ENCODE measurements at regions not wholly inside any gene's neighbourhood (a gene's known extent, or its start where the extent isn't known, plus 50 kb on each side); places are given as distances from the start of the nearest gene placed in this dataset.
A peak's percentile ranks its signal among the peaks of the same experiment; 100 is the strongest.

DNA sequence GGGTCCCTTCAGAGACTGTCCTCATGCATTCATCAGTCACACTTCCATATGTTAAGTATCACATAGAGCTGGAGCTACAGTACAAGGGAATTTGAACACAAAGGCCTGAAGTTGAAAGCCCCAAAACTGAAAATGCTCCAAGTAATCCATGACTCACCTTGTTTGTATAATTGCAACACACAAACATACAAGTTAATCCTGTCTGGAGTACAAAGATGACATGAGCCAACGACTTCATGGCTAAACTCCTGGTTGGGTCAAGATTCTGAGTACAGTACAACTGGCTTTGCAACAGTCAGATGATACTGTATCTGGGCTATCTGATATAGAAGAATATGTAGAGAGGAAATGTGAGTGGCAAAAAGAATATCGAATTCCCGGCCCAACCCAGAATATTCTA is 73.1 kb upstream of the AASS start (continued):
- TF ChIP-seq, protein P1, sequence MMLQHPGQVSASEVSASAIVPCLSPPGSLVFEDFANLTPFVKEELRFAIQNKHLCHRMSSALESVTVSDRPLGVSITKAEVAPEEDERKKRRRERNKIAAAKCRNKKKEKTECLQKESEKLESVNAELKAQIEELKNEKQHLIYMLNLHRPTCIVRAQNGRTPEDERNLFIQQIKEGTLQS (CRISPR knock-in tag; IDR thresholded peaks at IDR 0.05) = 0 out of 2 replicates have a peak, but pooled peaks have one; percentile 49
- TF ChIP-seq HNRNPLL (IDR thresholded peaks at IDR 0.05; ENCODE audit: low read depth, low read length, poor library complexity, severe bottlenecking) (no peak), REPIN1 (CRISPR knock-in tag; IDR thresholded peaks at IDR 0.05; ENCODE audit: borderline replicate concordance, low read depth) (no peak), ZNF264 (CRISPR knock-in tag; IDR thresholded peaks at IDR 0.05) (no peak), RCOR2 (CRISPR knock-in tag; IDR thresholded peaks at IDR 0.05) (no peak), ZNF383 (CRISPR knock-in tag; IDR thresholded peaks at IDR 0.05; ENCODE audit: borderline replicate concordance) (no peak), SNRNP70 (IDR thresholded peaks at IDR 0.05; ENCODE audit: low read depth, low read length) (no peak), HES4 (CRISPR knock-in tag; IDR thresholded peaks at IDR 0.05; ENCODE audit: borderline replicate concordance) (no peak), ZNF678 (CRISPR knock-in tag; IDR thresholded peaks at IDR 0.05) (no peak)

DNA sequence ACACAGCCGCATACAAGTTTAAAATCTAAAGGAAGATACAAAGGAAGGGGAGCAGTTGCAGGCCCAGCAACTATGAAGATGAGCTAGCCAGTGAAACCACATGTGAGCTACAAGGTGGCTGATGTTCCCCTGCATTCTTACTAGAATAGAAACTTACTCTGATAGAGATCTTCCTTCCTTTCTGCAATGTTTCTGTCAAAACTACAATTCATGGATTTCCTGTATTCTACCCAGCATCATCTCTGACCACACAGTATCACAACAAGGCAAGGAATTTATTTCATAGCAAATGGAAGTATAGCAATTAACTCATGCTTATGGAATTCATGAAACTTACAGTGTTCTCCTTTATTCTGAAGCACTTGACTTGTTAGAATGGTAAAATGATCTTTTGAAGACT is 68.7 kb upstream of the AASS start:
- CTCF ChIA-PET (ENCODE audit: low intra/inter-chr PET ratio, low total read pairs) = no interaction called here
- Histone ChIP-seq H3K9ac (ENCODE audit: insufficient read depth, low read depth, low read length) (no peak overlapping the region), H2AFZ (ENCODE audit: low read length) (no peak overlapping the region), H3K4me3 (replicated peaks in 1 of 3; ENCODE audit: insufficient read depth in 1 of 3, low read depth in 2 of 3, low read length in 3 of 3) (no peak overlapping the region), H3K4me2 (ENCODE audit: low read depth, low read length) (no peak overlapping the region), H3K27ac (ENCODE audit: extremely low read length, insufficient read depth, low read length) (no peak overlapping the region), H3K79me2 (ENCODE audit: insufficient read depth, low read length) (no peaks in the 10 kb centered on the region), H3K4me1 (ENCODE audit: insufficient read depth, low read length) (peaks cover 9% of the 10 kb centered on the region), H3K27me3 (ENCODE audit: control insufficient read depth in 1 of 2, insufficient read depth in 2 of 2, low read length in 2 of 2) (no peaks in the 10 kb centered on the region; a peak in 1 of 5 replicates), H4K20me1 (ENCODE audit: insufficient read depth, low read length) (no peaks in the 10 kb centered on the region), H3K36me3 (replicated peaks in 1 of 2; ENCODE audit: control insufficient read depth in 1 of 2, insufficient read depth in 2 of 2, low read length in 2 of 2) (no peaks in the 10 kb centered on the region), H3K9me3 (ENCODE audit: low read length) (no peaks in the 10 kb centered on the region)
- no TSS peak for BruUV-seq (replicated peaks)
- WGBS (ENCODE audit: low lambda C conversion rate) = 100% methylated on average over 1 of the region's 1 CpG
- TF ChIP-seq MED1 (CRISPR knock-in tag; IDR thresholded peaks at IDR 0.05) = no peak
- TF ChIP-seq, protein P2, sequence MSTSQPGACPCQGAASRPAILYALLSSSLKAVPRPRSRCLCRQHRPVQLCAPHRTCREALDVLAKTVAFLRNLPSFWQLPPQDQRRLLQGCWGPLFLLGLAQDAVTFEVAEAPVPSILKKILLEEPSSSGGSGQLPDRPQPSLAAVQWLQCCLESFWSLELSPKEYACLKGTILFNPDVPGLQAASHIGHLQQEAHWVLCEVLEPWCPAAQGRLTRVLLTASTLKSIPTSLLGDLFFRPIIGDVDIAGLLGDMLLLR (CRISPR knock-in tag; IDR thresholded peaks at IDR 0.05) = no peak
- TF ChIP-seq HOXA3 (CRISPR knock-in tag; IDR thresholded peaks at IDR 0.05) = no peak
- TF ChIP-seq HES4 (CRISPR knock-in tag; IDR thresholded peaks at IDR 0.05; ENCODE audit: borderline replicate concordance) = no peak
- no peak for TF ChIP-seq NR2F1 (CRISPR knock-in tag; IDR thresholded peaks at IDR 0.05)
- TF ChIP-seq SMC3 (IDR thresholded peaks at IDR 0.05; ENCODE audit: low read length) = no peak
- intact Hi-C loops (cut with micrococcal nuclease; ENCODE audit: unreplicated experiment) = loop anchor here (10.0 kb wide), 1 partner anchor 118 kb away; no protein-coding TSS in a partner anchor
- in situ Hi-C loops (cut with HindIII; ENCODE audit: extremely low pct_ligation_motif_present, low pct_unique_long_range_greater_than_20kb) = no loop called here
- FAIRE-seq = no peak
- POLR2A ChIA-PET = no interaction called here
- ATAC-seq = no peak
- DNase-seq (ENCODE audit: low spot score) = no peak
